ENCODE measurements at regions not wholly inside any gene's neighbourhood (a gene's known extent, or its start where the extent isn't known, plus 50 kb on each side); places are given as distances from the start of the nearest gene placed in this dataset.

DNA sequence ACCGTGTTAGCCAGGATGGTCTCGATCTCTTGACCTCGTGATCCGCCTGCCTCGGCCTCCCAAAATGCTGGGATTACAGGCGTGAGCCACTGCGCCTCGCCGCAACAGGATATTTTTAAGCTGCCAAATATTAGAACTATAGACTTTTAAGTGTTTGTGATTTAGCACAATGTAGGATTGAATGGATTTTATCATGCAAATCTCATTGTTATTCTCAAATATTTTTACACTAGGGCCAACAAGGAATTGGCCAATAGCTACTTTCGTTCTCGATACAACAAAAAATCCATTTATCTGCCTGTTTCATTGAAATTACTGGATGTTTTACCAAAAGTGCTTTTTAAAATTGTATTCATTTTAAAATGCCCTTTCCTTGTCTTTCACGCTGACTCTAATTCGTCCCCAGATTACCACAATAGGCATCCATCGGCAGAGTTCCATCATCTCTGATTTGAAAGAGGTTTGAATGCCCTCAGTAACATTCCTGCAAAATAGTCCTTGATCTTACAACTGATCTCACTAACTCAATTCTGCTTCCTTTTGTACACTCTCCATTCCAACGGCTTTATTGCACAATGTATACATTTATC is 99.6 kb upstream of the ROBO2 start:
- no peak for DNase-seq

DNA sequence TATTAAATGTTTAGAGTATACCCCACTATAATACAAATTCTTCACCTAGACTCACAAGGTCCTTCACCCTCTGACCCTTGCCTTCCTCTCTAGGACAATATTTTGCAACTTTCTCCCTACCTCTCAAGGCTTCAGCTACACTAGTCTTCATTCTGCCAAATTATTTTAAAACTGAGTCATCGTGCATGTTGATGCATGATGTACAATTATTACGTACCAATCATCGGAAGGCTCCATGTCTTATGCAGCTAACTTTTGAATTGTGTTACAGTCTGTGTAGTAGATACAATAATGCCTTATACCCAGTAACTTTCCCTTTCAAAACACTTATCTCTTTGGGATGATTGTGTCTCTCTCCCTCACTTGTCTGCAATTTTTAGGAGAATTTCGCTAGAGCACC is 98.5 kb upstream of the ROBO2 start:
- no peak for DNase-seq

DNA sequence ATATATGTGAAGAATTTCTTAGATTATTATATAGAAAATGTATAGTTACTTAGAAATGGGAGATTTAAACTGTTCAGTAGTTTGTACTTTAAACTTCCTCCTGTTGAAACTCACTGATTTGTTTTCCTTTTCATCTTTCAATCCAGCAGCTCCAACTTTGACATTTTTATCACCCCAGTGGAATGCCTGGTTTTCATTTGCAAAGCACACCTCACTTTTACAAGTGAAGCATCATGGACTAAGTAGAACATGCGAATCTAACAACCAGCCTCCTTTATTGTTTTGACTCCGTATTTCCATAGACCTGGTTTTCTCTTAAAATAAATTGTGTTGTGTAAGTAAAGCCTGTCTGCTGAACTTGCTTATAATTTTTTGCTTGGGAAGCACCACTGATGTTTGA is 97.8 kb upstream of the ROBO2 start:
- no peak for DNase-seq

DNA sequence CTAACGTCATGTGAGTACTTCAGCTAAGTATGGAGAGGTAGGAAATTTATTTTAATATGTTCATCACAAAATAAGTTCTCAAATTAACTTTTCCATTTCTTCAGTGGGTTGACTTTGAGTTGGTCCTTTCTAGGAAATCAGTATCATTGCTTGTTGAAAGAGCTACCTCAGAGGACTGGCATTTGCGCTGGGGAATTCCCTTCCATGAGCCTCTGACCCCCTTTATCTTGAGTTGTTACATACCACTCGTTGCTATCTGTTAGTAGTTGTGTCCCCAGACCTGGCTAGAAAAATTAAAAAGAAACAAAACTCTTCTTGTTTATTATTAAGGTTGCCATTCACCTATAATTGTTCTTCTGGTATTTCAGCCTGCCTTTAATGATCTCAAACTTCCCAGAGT is 96.8 kb upstream of the ROBO2 start:
- DNase-seq = no peak

DNA sequence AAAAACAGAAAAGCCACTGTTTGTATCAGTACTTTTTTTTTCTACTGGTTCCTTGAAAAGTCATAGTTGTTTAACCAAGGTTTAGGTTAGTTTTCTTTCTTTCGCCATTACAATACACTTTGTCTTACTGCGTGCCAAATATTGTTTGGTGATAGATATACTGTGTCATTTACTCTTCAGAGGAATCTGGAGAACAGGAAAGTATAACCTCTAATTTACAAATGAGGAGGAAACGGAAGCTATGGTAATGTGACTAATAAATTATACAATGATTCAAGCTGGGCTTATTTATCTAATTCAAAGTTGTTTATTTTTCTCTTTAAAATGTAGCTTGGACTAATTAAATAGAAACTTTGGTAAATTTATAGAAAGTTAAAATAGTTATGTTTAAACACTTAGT is 96.2 kb upstream of the ROBO2 start:
- DNase-seq = no peak

DNA sequence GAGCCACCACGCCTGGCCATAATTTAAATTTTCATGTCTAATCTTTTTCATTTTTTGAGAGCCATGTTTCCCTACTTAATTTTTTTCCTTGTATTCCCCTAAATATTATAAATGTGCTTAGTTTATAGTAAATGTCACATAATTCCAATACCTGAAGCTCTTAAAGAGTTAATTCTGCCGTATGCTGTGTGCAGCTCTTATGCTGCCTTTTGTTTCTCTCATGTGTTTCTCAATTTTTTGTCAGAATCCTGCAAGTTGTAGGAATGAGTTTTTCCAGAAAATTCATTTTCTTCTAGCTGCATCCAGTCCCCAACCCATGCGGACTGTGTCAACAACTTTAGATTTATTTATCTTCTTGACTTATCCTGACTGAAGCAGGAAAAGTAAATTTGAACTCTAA is 90.9 kb upstream of the ROBO2 start:
- DNase-seq = no peak

DNA sequence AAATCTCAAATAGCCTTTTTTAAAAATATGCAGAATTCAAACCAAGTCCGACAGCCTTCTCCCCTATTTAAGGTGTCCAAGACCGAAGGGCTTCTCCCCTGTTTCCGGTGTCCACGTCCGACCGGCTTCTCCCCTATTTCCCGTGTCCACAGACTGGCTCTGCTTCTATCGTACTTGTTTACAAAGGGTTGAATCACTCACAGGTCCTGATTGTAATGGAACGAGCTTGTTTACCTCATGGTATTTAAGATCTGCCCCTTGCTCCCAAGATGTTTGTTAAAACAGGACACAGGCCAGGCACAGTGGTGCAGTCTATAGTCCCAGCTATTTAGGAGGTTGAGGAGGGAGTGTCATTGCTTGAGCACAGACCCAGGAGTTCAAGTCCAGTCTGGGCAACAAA is 90.4 kb upstream of the ROBO2 start:
- DNase-seq = no peak

DNA sequence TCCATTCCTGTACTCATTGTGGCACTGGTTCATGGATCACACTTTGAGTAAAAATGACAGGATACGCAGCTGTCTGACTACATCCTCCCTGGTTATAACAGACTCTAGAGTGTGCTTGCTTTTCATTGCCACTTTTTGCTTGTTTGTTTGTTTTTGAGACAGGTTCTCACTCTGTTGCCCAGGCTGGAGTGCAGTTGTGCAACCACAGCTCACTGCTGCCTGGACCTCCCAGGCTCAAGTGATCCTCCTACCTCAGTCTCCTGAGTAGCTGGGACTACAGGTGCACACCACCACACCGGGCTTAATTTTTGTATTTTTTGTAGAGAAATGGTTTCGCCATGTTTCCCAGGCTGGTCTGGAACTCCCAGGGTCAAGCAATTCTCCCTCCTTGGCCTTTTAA is 89.3 kb upstream of the ROBO2 start:
- no peak for DNase-seq

DNA sequence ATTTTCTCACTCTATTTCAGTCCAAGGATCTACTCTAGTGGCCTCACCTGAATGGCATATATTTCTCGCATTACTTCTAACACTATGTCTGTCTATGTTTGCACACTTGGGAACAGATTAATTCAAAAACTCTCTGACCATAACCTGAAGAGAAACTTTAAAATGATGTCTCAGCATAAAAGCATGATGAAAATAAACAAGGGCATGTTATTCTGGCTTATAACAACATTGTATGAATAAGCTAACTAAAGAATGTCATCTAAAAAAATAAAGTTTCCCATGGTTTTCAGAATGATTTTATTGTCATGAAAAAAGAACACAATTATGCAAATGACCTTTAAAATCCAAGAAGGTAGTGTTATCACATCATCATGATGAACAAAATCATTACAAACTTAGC is 85.5 kb upstream of the ROBO2 start:
- DNase-seq = no peak

DNA sequence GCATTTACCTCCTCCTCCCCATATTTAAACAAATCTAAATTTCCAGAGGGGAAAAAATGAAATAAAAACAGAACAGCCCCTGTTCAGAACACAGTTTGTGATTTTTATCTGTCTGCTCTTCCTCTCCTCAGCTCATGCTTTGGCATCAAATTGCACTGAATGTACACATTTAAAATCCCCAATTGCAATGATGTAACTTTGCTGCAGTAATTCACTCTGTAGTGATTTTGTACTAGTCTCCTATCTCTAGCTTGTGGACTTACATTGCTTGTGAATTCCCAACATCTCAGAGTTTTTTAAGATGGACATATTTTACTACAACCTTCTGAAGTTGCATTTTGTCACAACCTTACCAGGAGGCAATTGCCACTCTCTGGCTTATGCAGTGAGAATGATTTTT is 81.6 kb upstream of the ROBO2 start:
- no peak for DNase-seq

DNA sequence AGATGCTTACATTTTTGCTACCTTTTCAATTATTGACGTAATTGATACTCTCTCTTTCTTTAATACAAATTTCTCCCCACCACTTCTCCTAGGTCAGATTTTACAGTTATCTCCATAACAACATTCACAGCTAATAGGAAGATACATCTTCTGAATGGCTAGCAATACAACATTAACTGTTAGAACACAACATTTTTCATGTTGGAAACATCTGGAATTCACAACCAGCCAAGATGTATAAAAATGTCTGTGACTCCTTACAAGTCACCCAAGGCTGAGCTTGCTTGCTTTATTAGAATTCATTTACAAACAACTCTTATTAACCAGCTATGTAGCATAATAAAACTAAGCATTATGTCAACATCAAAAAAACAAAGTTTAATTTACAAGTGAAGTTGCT is 81.0 kb upstream of the ROBO2 start:
- no peak for DNase-seq

DNA sequence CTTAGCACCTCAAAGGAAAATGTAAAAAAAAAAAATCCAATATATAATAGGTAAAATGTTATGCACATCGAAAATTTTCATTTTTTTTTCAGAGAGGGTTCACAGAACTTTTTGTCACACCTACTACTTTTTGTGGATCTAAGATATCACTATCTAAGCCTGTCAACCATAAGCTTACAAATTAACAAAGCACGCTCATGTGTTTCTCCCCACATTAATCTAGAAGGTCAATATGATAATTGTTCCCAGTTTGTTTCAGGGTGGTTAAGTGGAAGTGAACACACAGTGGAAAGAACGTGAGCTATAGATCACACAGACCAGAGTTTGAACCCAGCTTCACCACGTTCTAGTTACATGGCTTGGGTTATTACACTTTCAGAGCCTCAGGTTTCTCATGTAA is 78.6 kb upstream of the ROBO2 start:
- DNase-seq = no peak

DNA sequence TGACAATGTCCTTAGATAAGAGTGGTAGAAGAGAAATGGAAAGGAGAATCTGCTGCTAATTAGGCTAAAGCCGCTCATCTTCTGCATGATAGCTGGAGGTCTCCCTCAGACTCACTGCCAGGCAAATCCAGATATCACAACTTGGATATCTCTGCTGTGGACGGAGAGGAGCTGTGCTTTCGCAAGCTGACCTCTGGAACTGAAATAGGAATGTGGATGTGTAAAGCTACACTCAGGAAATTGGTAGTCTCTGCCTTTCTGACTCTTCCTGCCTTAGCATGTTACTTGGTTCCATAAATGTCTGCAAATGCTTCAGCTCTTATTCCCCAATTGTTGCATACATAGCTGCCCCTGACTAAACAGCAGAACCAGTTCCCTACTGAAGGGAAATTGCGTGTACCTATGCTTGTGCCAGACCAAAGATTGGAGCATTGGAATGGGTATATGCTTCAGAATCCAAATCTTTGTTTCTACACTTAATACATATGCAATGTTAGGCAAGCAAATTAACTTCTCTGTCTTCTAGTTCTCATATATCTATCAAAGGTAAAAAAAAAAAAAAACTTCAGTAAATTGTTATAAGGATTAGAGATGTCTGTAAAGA is 74.7 kb upstream of the ROBO2 start:
- no peak for DNase-seq

DNA sequence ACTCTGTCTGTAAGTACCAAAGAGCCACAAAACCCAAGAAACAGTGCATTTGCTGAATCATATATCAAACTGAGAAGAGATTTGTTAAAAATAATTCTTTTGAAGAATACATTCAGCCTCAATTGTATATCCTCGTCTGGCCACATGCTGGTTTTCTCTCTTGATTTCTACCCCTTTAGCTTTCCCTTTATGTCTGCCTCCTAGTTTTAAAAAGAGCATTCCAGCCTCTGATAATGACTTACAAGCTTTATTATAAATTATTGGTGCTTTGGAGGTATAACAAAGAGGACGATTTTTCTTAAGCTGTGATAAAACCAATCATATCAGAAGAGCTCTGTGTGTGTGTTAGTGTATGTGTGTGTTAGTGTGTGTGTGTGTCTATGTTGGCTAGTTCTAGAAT is 70.4 kb upstream of the ROBO2 start:
- DNase-seq = no peak

DNA sequence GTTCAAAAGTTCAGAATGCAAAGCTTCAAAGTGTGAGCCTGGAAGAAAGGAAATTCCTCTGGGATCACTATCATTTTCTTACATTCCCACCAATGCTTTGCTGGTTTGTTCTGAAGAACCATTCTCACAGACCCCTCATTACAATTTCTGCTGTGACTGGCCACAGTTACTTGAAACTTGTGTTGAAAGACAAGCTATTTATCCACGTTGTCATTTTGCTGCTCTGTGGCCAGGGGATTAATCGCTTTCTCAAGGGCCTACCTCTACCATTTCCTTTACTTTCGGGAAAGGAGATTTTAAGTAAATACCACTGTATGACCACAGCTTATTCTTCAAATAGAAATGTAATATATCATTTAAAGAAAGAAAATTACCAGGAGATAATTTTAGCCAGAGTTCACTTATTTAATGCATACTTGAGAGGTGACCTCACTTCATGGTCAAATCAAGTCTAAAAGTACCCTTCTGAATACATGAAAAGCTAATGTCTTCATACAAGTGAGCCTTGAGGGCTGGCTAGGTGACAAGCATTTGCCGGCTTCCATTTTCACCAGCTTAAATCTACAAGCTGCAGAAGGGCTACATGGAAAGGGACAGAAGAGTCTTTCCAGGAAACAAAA is 69.8 kb upstream of the ROBO2 start:
- DNase-seq = no peak

DNA sequence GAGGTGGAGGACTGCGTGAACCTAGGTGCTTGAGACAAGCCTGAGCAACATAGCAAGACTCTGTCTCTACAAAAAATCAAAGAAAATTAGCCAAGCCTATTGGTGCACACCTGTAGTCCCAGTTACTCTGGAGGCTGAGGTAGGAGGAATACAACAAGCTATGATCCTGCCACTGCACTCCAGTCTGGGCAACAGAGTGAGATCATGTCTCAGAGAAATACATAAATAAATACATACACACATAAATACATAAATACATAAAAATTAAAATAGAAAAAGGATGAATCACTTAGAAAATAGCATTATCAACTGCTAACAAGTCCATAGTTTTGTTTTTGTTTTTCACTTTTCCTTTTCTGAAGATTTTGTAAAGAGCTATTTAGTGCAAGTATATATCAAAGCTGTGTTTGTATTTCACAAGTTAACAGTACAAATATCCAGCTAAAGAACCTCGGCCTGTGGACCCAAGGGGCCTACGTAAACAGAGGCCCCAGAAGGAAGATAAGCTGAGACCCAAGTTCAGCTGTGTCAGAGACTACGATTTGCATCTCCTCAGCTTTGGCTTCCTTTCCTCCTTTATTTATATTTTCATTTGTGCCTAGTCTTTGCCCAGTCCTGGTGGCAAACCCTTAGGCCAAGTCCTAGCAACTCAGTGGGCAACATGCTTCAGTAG is 67.1 kb upstream of the ROBO2 start:
- no peak for DNase-seq

DNA sequence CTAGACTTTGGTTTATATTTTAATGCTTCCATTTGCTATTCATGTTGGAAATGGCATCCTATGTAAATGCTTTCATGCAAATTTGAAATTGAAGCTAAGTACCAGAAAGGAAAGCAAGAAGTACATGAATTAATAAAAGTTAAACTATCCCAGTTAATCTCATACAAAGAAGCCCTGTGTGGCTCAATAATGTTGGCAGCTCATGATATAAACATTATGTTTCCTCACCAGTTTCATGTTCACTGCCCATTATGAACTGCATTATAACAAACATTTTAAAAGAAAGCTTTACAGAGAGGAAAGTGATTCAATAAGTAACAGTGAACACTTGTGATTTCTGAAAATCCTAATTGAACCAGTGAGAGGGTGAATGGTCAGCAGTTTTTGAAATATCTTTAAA is 62.9 kb upstream of the ROBO2 start:
- DNase-seq = no peak

DNA sequence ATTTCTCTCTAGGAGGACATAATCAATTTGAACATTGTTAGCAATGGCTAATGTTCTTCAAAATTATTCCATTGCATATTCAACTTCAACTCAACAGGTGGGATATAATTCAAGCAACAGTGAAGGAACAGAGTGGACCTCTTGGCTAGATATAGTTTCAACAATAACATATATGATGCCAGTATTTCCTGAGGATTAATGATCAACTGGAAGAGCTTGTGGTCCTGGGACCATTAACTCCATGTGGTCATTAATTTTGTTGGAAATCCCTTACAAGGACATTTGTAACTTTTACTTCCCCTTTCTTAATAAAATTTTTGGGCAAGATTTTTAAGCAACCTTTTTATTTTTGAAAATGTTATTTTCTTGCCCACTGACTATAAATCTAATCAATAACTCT is 54.3 kb upstream of the ROBO2 start:
- no peak for DNase-seq

DNA sequence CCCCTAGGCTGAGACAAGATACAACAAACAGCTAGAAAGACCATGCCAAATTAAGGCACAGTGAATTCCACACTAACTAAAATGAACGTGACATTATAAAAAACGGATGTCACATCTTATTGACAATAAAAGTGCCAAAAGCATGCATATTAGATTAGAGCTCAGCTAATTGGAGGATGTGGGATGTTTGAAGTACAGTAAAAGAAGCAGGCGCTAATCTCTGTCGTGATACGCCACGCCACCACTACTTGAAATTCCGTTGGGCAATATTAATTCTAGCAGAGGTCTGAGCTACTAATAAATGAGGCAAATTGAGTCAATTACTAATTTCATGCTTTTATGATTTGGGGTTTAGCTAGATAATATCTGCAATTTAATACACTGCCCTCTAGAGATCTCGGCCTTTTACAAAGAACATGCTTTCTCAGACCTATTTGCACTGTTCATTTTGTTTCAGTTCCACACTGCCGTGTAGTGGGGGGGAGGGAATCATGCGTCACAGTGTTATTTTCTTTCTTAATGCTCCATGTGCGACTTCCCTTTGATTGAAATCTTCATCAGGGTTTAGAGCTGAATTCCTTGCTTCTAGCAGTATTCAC is 52.9 kb upstream of the ROBO2 start:
- no peak for DNase-seq
